ENCODE measurements at regions not wholly inside any gene's neighbourhood (a gene's known extent, or its start where the extent isn't known, plus 50 kb on each side); places are given as distances from the start of the nearest gene placed in this dataset.

- H3K27me3 ChIP-seq (ENCODE audit: insufficient read depth, poor library complexity, severe bottlenecking) = no peaks in the 10 kb centered on the region
- DNase-seq (ENCODE audit: low spot score) = no peak
- no peaks in the 10 kb centered on the region for H3K9me3 ChIP-seq (ENCODE audit: severe bottlenecking)
- H3K4me3 ChIP-seq (ENCODE audit: severe bottlenecking) = no peak overlapping the region
- no peaks in the 10 kb centered on the region for H3K4me1 ChIP-seq (ENCODE audit: insufficient read depth, poor library complexity, severe bottlenecking)
- no peak for ATAC-seq (ENCODE audit: low read depth)
- no peak for TF ChIP-seq CTCF (IDR thresholded peaks at IDR 0.05; ENCODE audit: poor library complexity, severe bottlenecking)
- no peaks in the 10 kb centered on the region for H3K36me3 ChIP-seq (ENCODE audit: low read depth)
- no peak overlapping the region for H3K27ac ChIP-seq (ENCODE audit: poor library complexity, severe bottlenecking)
Measured at GRCh38 chr10:44292390-44293002, 92.4 kb downstream of the CXCL12 start.

- H3K36me3 ChIP-seq (ENCODE audit: low read depth) = no peaks in the 10 kb centered on the region
- no peak for ATAC-seq (ENCODE audit: low read depth)
- no peak overlapping the region for H3K4me3 ChIP-seq (ENCODE audit: severe bottlenecking)
- no peak for TF ChIP-seq CTCF (IDR thresholded peaks at IDR 0.05; ENCODE audit: poor library complexity, severe bottlenecking)
- no peaks in the 10 kb centered on the region for H3K4me1 ChIP-seq (ENCODE audit: insufficient read depth, poor library complexity, severe bottlenecking)
- DNase-seq (ENCODE audit: low spot score) = no peak
- no peak overlapping the region for H3K27ac ChIP-seq (ENCODE audit: poor library complexity, severe bottlenecking)
- no peaks in the 10 kb centered on the region for H3K9me3 ChIP-seq (ENCODE audit: severe bottlenecking)
- no peaks in the 10 kb centered on the region for H3K27me3 ChIP-seq (ENCODE audit: insufficient read depth, poor library complexity, severe bottlenecking)
Measured at GRCh38 chr10:44291091-44291490, 93.8 kb downstream of the CXCL12 start.

- no peak overlapping the region for H3K4me3 ChIP-seq (ENCODE audit: severe bottlenecking)
- no peaks in the 10 kb centered on the region for H3K27me3 ChIP-seq (ENCODE audit: insufficient read depth, poor library complexity, severe bottlenecking)
- no peaks in the 10 kb centered on the region for H3K36me3 ChIP-seq (ENCODE audit: low read depth)
- DNase-seq (ENCODE audit: low spot score) (no peak), ATAC-seq (ENCODE audit: low read depth) (no peak)
- H3K4me1 ChIP-seq (ENCODE audit: insufficient read depth, poor library complexity, severe bottlenecking) = no peaks in the 10 kb centered on the region
- TF ChIP-seq CTCF (IDR thresholded peaks at IDR 0.05; ENCODE audit: poor library complexity, severe bottlenecking) = no peak
- no peaks in the 10 kb centered on the region for H3K9me3 ChIP-seq (ENCODE audit: severe bottlenecking)
- H3K27ac ChIP-seq (ENCODE audit: poor library complexity, severe bottlenecking) = no peak overlapping the region
Measured at GRCh38 chr10:44289125-44289524, 95.8 kb downstream of the CXCL12 start.

GRCh38 chr10:44287408-44287807 lies 97.5 kb downstream of the CXCL12 start:
- no peak overlapping the region for H3K27ac ChIP-seq (ENCODE audit: poor library complexity, severe bottlenecking)
- DNase-seq (ENCODE audit: low spot score) = no peak
- no peaks in the 10 kb centered on the region for H3K27me3 ChIP-seq (ENCODE audit: insufficient read depth, poor library complexity, severe bottlenecking)
- no peaks in the 10 kb centered on the region for H3K36me3 ChIP-seq (ENCODE audit: low read depth)
- H3K4me3 ChIP-seq (ENCODE audit: severe bottlenecking) = no peak overlapping the region
- no peak for TF ChIP-seq CTCF (IDR thresholded peaks at IDR 0.05; ENCODE audit: poor library complexity, severe bottlenecking)
- no peaks in the 10 kb centered on the region for H3K4me1 ChIP-seq (ENCODE audit: insufficient read depth, poor library complexity, severe bottlenecking)
- H3K9me3 ChIP-seq (ENCODE audit: severe bottlenecking) = no peaks in the 10 kb centered on the region
- ATAC-seq (ENCODE audit: low read depth) = no peak

GRCh38 chr10:44284198-44285084 lies 100.5 kb downstream of the CXCL12 start:
- Histone ChIP-seq H3K27me3 (ENCODE audit: insufficient read depth, poor library complexity, severe bottlenecking) (no peaks in the 10 kb centered on the region), H3K27ac (ENCODE audit: poor library complexity, severe bottlenecking) (no peak overlapping the region), H3K4me1 (ENCODE audit: insufficient read depth, poor library complexity, severe bottlenecking) (no peaks in the 10 kb centered on the region), H3K9me3 (ENCODE audit: severe bottlenecking) (no peaks in the 10 kb centered on the region), H3K36me3 (ENCODE audit: low read depth) (no peaks in the 10 kb centered on the region), H3K4me3 (ENCODE audit: severe bottlenecking) (no peak overlapping the region)
- no peak for TF ChIP-seq CTCF (IDR thresholded peaks at IDR 0.05; ENCODE audit: poor library complexity, severe bottlenecking)
- ATAC-seq (ENCODE audit: low read depth) = no peak
- no peak for DNase-seq (ENCODE audit: low spot score)

All from RWPE2 (cell line).